Panc1 (cell line): ENCODE measurements at regions not wholly inside any gene's neighbourhood (a gene's known extent, or its start where the extent isn't known, plus 50 kb on each side); places are given as distances from the start of the nearest gene placed in this dataset.

Experiments used
- ATAC-seq: fragments of 200-7000 bp; cut with Tn5 transposase; 2 replicates; pipeline ENCODE4 v1.9.1; 2020; ENCODE audit warnings: mild to moderate bottlenecking, moderate library complexity
- BruUV-seq: library from RNA; stranded (reverse); fragments of 400-500 nt; replicated peaks from 2 replicates; lab custom pipeline; 2021; lab: Mats Ljungman, UMichigan
- CTCF ChIA-PET: fragments of 300-600 bp; sonication (Branson Sonifier 250); formaldehyde crosslinking; loops from one replicate; lab custom pipeline; 2022; ENCODE audit warnings: antibody characterized with exemption; lab: Charles Lee
- POLR2A ChIA-PET: fragments of 300-600 bp; sonication (Branson Sonifier 250); formaldehyde crosslinking; loops from one replicate; lab custom pipeline; 2022; ENCODE audit warnings: antibody characterized with exemption; lab: Charles Lee
- DNase-seq: peaks from one replicate; pipeline ENCODE4 v3.0.0-alpha.2; 2010; ENCODE audit warnings: low read depth, low spot score
- H3K27ac ChIP-seq: 2 replicates; pipeline ENCODE4 v1.5.1; 2011; ENCODE audit warnings: mild to moderate bottlenecking, low read length, inconsistent platforms
- H3K27me3 ChIP-seq: fragments of 200-500 bp; sonication (Bioruptor generic); 2 replicates; pipeline ENCODE4 v1.6.0; 2014; ENCODE audit warnings: low read length, inconsistent platforms; ENCODE audit not compliant: control insufficient read depth, insufficient read depth
- H3K36me3 ChIP-seq: fragments of 200-500 bp; sonication (Bioruptor generic); 2 replicates; pipeline ENCODE4 v1.5.1; 2014; ENCODE audit warnings: inconsistent platforms, mild to moderate bottlenecking, low read length, moderate library complexity; ENCODE audit not compliant: control insufficient read depth, insufficient read depth
- H3K4me1 ChIP-seq: 2 replicates; pipeline ENCODE4 v1.5.1; 2011; ENCODE audit warnings: inconsistent platforms, mild to moderate bottlenecking, low read length, moderate library complexity; ENCODE audit not compliant: control insufficient read depth, insufficient read depth
- H3K4me3 ChIP-seq, 2 experiments: 2 replicates each; pipeline ENCODE4 v1.5.1; 2011 to 2012; ENCODE audit warnings: low read depth in 2 of 2, low read length in 2 of 2, mild to moderate bottlenecking in 2 of 2, inconsistent platforms in 1 of 2, moderate library complexity in 1 of 2
- H3K9me3 ChIP-seq: fragments of 200-500 bp; sonication (Bioruptor generic); 2 replicates; pipeline ENCODE4 v1.5.1; 2014; ENCODE audit warnings: low read depth, mild to moderate bottlenecking, inconsistent platforms, low read length, moderate library complexity; ENCODE audit not compliant: control insufficient read depth, insufficient read depth
- CTCF ChIP-seq: fragments of 450-650 bp; IDR thresholded peaks from 2 replicates; pipeline ENCODE4 v1.5.1; 2017; ENCODE audit warnings: mild to moderate bottlenecking
- POLR2AphosphoS5 ChIP-seq: IDR thresholded peaks from 2 replicates; pipeline ENCODE4 v1.6.1; 2012; ENCODE audit warnings: mild to moderate bottlenecking, low read depth, low read length, moderate library complexity
- REST ChIP-seq, 2 experiments: IDR thresholded peaks; 2 replicates each; pipeline ENCODE4 v1.6.1; 2011 to 2012; ENCODE audit warnings: low read depth in 2 of 2, control low read depth in 1 of 2, low read length in 1 of 2, mild to moderate bottlenecking in 1 of 2, moderate library complexity in 1 of 2; ENCODE audit not compliant: insufficient read depth in 1 of 2
- SIN3A ChIP-seq: IDR thresholded peaks from 2 replicates; pipeline ENCODE4 v1.6.1; 2012; ENCODE audit warnings: low read depth, mild to moderate bottlenecking, low read length, moderate library complexity, borderline replicate concordance; ENCODE audit not compliant: insufficient read depth
- TCF7L2 ChIP-seq: IDR thresholded peaks from 2 replicates; pipeline ENCODE4 v1.6.1; 2011; ENCODE audit warnings: mild to moderate bottlenecking, low read depth, low read length, inconsistent platforms
- in situ Hi-C: cut with HindIII; loops from 2 replicates; pipeline ENCODE4 v1.10.0; 2016; ENCODE audit warnings: low sequenced_read_pairs, low pct_unique_long_range_greater_than_20kb
- intact Hi-C: fragments of 100-400 bp; cut with micrococcal nuclease; formaldehyde crosslinking; loops from one replicate; pipeline ENCODE4 v1.10.0; 2022; ENCODE audit not compliant: unreplicated experiment

- POLR2A ChIA-PET, result no interaction called here
These were observed 137.2 kb upstream of the PELI2 start for GRCh38 chr14:55980970-55981369.

GRCh38 chr14:55986069-55986468, 132.1 kb upstream of the PELI2 start:
- intact Hi-C loops (no loop called here), in situ Hi-C loops (no loop called here)
- Histone ChIP-seq H3K27ac (no peak overlapping the region), H3K4me3 (no peak overlapping the region), H3K27me3 (no peaks in the 10 kb centered on the region), H3K4me1 (no peaks in the 10 kb centered on the region), H3K36me3 (no peaks in the 10 kb centered on the region), H3K9me3 (no peaks in the 10 kb centered on the region)
- no TSS peak for BruUV-seq
- ChIA-PET POLR2A (no interaction called here), CTCF (no interaction called here)
- TF ChIP-seq TCF7L2 (no peak), POLR2AphosphoS5 (no peak), CTCF (no peak), REST (IDR thresholded peaks at IDR 0.05; ENCODE audit: insufficient read depth in 1 of 2, low read depth in 2 of 2, low read length in 1 of 2) (no peak), SIN3A (no peak)
- DNase-seq, result no peak
- no peak for ATAC-seq

More at GRCh38 chr14:55980970-55981369, 137.2 kb upstream of the PELI2 start:
- DNase-seq (no peak), ATAC-seq (no peak)
- no peaks in the 10 kb centered on the region for H3K4me1 ChIP-seq
- no peaks in the 10 kb centered on the region for H3K27me3 ChIP-seq
- no TSS peak for BruUV-seq
- H3K9me3 ChIP-seq, result no peaks in the 10 kb centered on the region
- in situ Hi-C loops (no loop called here), intact Hi-C loops (no loop called here)
- TF ChIP-seq SIN3A, result no peak
- H3K27ac ChIP-seq, result no peak overlapping the region
- H3K4me3 ChIP-seq, result no peak overlapping the region
- CTCF ChIA-PET, result no interaction called here
- H3K36me3 ChIP-seq, result no peaks in the 10 kb centered on the region

- Histone ChIP-seq H3K27ac (no peak overlapping the region), H3K4me1 (no peaks in the 10 kb centered on the region), H3K27me3 (no peaks in the 10 kb centered on the region), H3K9me3 (no peaks in the 10 kb centered on the region), H3K36me3 (no peaks in the 10 kb centered on the region), H3K4me3 (no peak overlapping the region)
- no peak for DNase-seq
- ChIA-PET POLR2A (no interaction called here), CTCF (no interaction called here)
- no peak for ATAC-seq
- TF ChIP-seq REST (IDR thresholded peaks at IDR 0.05; ENCODE audit: insufficient read depth in 1 of 2, low read depth in 2 of 2, low read length in 1 of 2) (no peak), SIN3A (no peak), TCF7L2 (no peak), CTCF (no peak)
- in situ Hi-C loops, result no loop called here
- intact Hi-C loops, result no loop called here
- BruUV-seq, result no TSS peak
These were observed 117.4 kb upstream of the PELI2 start for GRCh38 chr14:56000846-56001245.
